MM.1S (cell line): ENCODE measurements at regions not wholly inside any gene's neighbourhood (a gene's known extent, or its start where the extent isn't known, plus 50 kb on each side); places are given as distances from the start of the nearest gene placed in this dataset.

ENCODE experiments used
- CTCF ChIP-seq: fragments of 300-600 bp; sonication (generic); IDR thresholded peaks from 2 replicates; pipeline ENCODE4 v1.5.1; 2016; ENCODE audit warnings: antibody characterized with exemption, low read length, mixed read lengths
- EZH2 ChIP-seq: fragments of 300-600 bp; sonication (generic); optimal IDR thresholded peaks from 2 replicates; pipeline ENCODE3; 2017; ENCODE audit warnings: low read depth, mild to moderate bottlenecking, antibody characterized with exemption, low read length, mixed read lengths
- EZH2phosphoT487 ChIP-seq: fragments of 300-600 bp; sonication (generic); IDR thresholded peaks from 2 replicates; pipeline ENCODE4 v1.6.1; 2018; ENCODE audit warnings: antibody characterized with exemption, low read length

- no peak for TF ChIP-seq CTCF
- no peak for TF ChIP-seq EZH2
- TF ChIP-seq EZH2phosphoT487, result no peak
These were observed 91.4 kb downstream of the COPS8 start for GRCh38 chr2:237177052-237177451.
